OCI-LY3 (cell line): ENCODE measurements at regions not wholly inside any gene's neighbourhood (a gene's known extent, or its start where the extent isn't known, plus 50 kb on each side); places are given as distances from the start of the nearest gene placed in this dataset.

ENCODE experiments used
- H2AFZ ChIP-seq: fragments of 200-600, 300-600 bp; shearing (Covaris generic); 2 replicates; pipeline ENCODE4 v1.6.0; 2014; ENCODE audit warnings: antibody characterized with exemption, low read depth, low read length
- H3K27ac ChIP-seq: fragments of 200-600, 300-600 bp; sonication (generic); 2 replicates; pipeline ENCODE4 v1.5.1; 2014; ENCODE audit warnings: mild to moderate bottlenecking, low read length, moderate library complexity, mixed read lengths
- H3K27me3 ChIP-seq: fragments of 200-600, 300-600 bp; sonication (generic); 2 replicates; pipeline ENCODE4 v1.6.1; 2014; ENCODE audit warnings: low read depth, low read length, mixed read lengths
- H3K36me3 ChIP-seq: fragments of 200-600, 300-600 bp; sonication (generic); replicated peaks from 2 replicates; pipeline ENCODE3; 2014; ENCODE audit warnings: low read depth, low read length, mixed read lengths
- H3K4me1 ChIP-seq: fragments of 300-600, 200-600 bp; sonication (generic); 2 replicates; pipeline ENCODE4 v1.6.1; 2014; ENCODE audit warnings: low read length, mixed read lengths
- H3K4me2 ChIP-seq: fragments of 200-600, 300-600 bp; sonication (generic); 2 replicates; pipeline ENCODE4 v1.6.1; 2014; ENCODE audit warnings: low read length, mixed read lengths
- H3K4me3 ChIP-seq: fragments of 300-600, 200-600 bp; sonication (generic); 2 replicates; pipeline ENCODE4 v1.5.1; 2014; ENCODE audit warnings: antibody characterized with exemption, mild to moderate bottlenecking, low read length, moderate library complexity
- H3K79me2 ChIP-seq: fragments of 300-600, 200-600 bp; shearing (Covaris generic); 2 replicates; pipeline ENCODE4 v1.6.1; 2014; ENCODE audit warnings: mild to moderate bottlenecking, low read length, mixed read lengths
- H3K9ac ChIP-seq: fragments of 300-600, 200-600 bp; shearing (Covaris generic); 2 replicates; pipeline ENCODE4 v1.6.0; 2014; ENCODE audit warnings: mild to moderate bottlenecking, low read length, moderate library complexity
- H3K9me3 ChIP-seq: fragments of 200-600, 300-600 bp; shearing (Covaris generic); 2 replicates; pipeline ENCODE4 v1.6.1; 2014; ENCODE audit warnings: low read length, mixed read lengths; ENCODE audit not compliant: insufficient read depth
- H4K20me1 ChIP-seq: fragments of 200-600, 300-600 bp; sonication (generic); 2 replicates; pipeline ENCODE4 v1.6.1; 2016; ENCODE audit warnings: low read length, mixed read lengths; ENCODE audit not compliant: insufficient read depth
- EZH2phosphoT487 ChIP-seq: fragments of 200-600 bp; shearing (Covaris generic); IDR thresholded peaks from 2 replicates; pipeline ENCODE4 v1.6.1; 2018; ENCODE audit warnings: antibody characterized with exemption, mixed run types, low read depth
- TF ChIP-seq, protein P1 (sequence below): fragments of 200-600, 300-600 bp; sonication (generic); IDR thresholded peaks from 2 replicates; pipeline ENCODE4 v1.5.1; 2014; ENCODE audit warnings: antibody characterized with exemption, low read length, low read depth

DNA sequence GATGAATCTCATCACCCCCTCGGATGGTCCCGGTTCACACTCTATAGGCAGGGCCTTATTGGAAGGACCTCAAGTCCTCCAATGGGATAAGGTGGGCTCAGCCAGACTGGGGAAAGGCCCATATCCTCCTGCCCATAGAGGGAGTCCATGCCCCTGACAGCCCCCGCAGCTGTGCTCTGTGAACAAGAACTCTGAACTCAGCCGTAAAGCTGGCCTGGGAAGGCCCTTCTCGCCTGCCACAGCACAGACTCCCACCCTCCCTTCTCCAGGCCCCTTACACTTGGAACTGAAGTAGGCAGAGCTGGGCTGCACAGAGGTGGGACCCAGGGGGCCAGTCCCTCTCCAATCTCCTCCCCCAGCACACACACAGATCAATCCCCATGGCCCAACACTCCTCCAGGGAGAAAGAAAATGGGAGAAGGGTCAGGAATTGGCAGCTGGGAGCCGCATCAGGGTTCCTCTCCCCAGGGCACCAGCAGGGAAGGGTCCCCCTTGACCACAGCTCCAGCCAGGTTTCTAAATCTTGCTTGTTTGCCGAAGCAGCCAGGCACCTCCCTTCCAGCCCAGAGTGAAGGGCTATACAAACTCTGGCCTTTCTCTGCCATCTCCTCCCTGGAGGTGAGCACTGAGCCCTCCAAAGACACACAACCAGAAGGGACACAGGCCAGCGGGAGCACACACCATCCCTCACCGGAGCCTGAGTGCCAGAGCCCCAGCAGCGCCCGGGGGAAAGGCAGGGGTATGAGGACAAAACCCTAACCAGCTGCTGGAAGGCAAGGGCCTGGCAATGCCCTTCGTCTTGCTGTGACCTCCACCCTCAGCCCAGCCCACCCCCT lies 454.1 kb downstream of the SOX9 start:
- no peak overlapping the region for H3K27ac ChIP-seq
- TF ChIP-seq EZH2phosphoT487, result no peak
- TF ChIP-seq, protein P1, sequence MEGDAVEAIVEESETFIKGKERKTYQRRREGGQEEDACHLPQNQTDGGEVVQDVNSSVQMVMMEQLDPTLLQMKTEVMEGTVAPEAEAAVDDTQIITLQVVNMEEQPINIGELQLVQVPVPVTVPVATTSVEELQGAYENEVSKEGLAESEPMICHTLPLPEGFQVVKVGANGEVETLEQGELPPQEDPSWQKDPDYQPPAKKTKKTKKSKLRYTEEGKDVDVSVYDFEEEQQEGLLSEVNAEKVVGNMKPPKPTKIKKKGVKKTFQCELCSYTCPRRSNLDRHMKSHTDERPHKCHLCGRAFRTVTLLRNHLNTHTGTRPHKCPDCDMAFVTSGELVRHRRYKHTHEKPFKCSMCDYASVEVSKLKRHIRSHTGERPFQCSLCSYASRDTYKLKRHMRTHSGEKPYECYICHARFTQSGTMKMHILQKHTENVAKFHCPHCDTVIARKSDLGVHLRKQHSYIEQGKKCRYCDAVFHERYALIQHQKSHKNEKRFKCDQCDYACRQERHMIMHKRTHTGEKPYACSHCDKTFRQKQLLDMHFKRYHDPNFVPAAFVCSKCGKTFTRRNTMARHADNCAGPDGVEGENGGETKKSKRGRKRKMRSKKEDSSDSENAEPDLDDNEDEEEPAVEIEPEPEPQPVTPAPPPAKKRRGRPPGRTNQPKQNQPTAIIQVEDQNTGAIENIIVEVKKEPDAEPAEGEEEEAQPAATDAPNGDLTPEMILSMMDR, result no peak
- no peak overlapping the region for H2AFZ ChIP-seq
- H3K27me3 ChIP-seq, result peaks cover 5% of the 10 kb centered on the region; the same call in 1 of the 2 replicates
- no peak overlapping the region for H3K4me2 ChIP-seq
- H3K36me3 ChIP-seq, result no peaks in the 10 kb centered on the region
- no peaks in the 10 kb centered on the region for H4K20me1 ChIP-seq
- no peaks in the 10 kb centered on the region for H3K9me3 ChIP-seq
- no peaks in the 10 kb centered on the region for H3K4me1 ChIP-seq
- no peaks in the 10 kb centered on the region for H3K79me2 ChIP-seq
- H3K4me3 ChIP-seq, result no peak overlapping the region
- H3K9ac ChIP-seq, result no peak overlapping the region

DNA sequence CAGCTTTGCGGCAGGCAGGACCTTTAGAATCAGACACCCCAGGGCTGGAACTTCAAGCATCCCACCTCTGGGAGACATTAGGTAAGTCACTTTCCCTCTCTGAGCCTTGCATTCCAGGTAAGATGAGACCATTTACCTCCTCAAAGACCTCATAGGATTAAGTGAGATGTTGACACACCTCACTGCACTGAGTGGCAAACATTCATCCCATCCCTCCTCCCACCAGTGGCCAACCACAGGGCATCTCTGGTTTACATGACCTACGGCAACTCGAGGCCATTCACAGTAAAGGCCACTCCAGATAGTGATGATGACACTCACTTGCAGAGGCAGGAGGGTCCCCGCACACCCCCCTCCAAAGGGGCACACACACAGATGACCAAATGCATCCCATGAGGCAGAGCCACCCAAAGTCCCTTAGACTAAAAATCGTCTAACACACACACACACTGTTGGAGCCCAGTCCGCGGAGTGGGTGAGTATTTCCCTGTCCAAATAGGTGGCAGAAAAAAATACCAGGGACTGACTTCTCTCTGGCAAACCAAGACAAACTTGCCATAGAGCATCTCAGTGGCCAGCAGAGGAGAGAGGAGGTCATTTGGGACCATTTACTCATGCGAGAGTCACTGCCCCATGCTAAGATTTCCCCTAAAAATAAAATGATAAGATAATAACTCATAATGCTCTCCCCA lies 454.9 kb downstream of the SOX9 start:
- no peak overlapping the region for H3K4me2 ChIP-seq
- no peak overlapping the region for H2AFZ ChIP-seq
- H3K4me3 ChIP-seq, result no peak overlapping the region
- H3K9ac ChIP-seq, result no peak overlapping the region
- no peaks in the 10 kb centered on the region for H3K4me1 ChIP-seq
- H3K36me3 ChIP-seq, result no peaks in the 10 kb centered on the region
- no peak overlapping the region for H3K27ac ChIP-seq
- H3K79me2 ChIP-seq, result no peaks in the 10 kb centered on the region
- no peaks in the 10 kb centered on the region for H4K20me1 ChIP-seq
- peaks cover 5% of the 10 kb centered on the region; the same call in 1 of the 2 replicates for H3K27me3 ChIP-seq
- TF ChIP-seq, protein P1, result no peak
- no peak for TF ChIP-seq EZH2phosphoT487
- H3K9me3 ChIP-seq, result no peaks in the 10 kb centered on the region

DNA sequence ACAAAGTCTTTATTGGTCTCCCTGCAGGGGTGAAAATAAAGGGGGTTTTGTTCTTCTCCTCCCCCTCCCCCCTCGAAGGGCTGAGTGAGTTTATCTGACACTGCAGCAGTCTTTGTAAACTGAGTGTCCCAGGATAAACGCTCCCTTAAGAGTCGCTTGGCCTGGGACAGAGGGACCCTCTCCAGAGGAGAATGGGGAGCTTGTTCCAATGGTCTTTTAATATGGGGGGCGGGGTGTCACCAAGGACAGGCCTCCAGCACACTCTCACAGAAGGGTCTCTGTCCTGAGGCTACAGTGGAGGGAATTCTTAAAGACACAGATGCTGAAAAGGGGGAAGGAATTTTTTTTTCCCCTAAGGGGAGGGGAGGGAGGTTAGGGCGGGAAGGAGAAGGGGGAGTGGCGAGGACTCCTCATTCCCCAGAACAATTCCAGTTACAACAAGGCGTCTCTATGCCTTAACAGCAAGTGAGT lies 455.5 kb downstream of the SOX9 start:
- H3K79me2 ChIP-seq, result no peaks in the 10 kb centered on the region
- H3K4me2 ChIP-seq, result no peak overlapping the region
- no peak overlapping the region for H3K27ac ChIP-seq
- H3K4me3 ChIP-seq, result no peak overlapping the region
- no peaks in the 10 kb centered on the region for H3K9me3 ChIP-seq
- peaks cover 5% of the 10 kb centered on the region; the same call in 1 of the 2 replicates for H3K27me3 ChIP-seq
- no peaks in the 10 kb centered on the region for H3K4me1 ChIP-seq
- no peaks in the 10 kb centered on the region for H3K36me3 ChIP-seq
- H3K9ac ChIP-seq, result no peak overlapping the region
- no peak overlapping the region for H2AFZ ChIP-seq
- TF ChIP-seq, protein P1, result no peak
- no peak for TF ChIP-seq EZH2phosphoT487
- no peaks in the 10 kb centered on the region for H4K20me1 ChIP-seq

DNA sequence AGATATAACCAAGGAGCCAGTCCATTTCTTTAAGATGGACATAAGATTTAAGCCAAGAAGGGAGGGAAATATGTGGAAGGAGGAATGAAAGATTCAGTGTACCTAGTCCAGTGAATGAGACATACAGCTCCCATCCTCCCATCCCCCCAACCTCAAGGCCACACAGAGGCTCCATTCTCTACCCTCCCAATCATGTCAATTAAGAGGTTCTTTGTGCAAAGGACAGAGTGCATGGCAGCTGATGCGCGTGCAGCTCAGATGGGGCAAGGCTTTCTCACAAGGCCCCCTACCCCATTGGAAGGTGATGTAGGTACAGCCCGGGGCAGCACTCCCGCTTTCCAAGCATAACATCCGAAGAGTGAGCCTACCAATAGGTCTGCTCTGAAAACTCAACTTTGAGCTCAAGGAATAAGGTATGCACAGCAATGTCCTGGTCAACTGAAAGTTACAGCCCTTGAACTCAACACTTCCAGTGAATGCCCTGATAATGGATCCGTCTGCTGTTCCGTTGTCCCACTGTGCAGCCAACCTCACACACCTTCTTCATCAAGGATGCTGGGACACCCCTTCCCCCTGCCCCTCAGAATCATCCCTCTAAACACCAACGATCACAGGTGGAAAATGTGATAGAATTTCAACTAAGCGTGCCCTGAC lies 458.1 kb downstream of the SOX9 start:
- Histone ChIP-seq H3K36me3 (no peaks in the 10 kb centered on the region), H3K9ac (no peak overlapping the region), H3K79me2 (no peaks in the 10 kb centered on the region), H3K4me1 (no peaks in the 10 kb centered on the region), H3K27me3 (no peaks in the 10 kb centered on the region), H2AFZ (no peak overlapping the region), H3K4me3 (no peak overlapping the region), H3K9me3 (no peaks in the 10 kb centered on the region), H4K20me1 (no peaks in the 10 kb centered on the region), H3K27ac (no peak overlapping the region), H3K4me2 (no peak overlapping the region)
- TF ChIP-seq, protein P1, result no peak
- TF ChIP-seq EZH2phosphoT487, result no peak
